CD14-positive monocyte (primary cell): ENCODE measurements at regions not wholly inside any gene's neighbourhood (a gene's known extent, or its start where the extent isn't known, plus 50 kb on each side); places are given as distances from the start of the nearest gene placed in this dataset.

Experiments used
- DNase-seq, 3 donors: peaks; one replicate each; pipeline ENCODE4 v3.0.0-alpha.2; 2011 to 2022
- H2AFZ ChIP-seq: 2 replicates; pipeline ENCODE4 v1.6.0; 2012; ENCODE audit warnings: mild to moderate bottlenecking, low read depth, low read length, inconsistent platforms; ENCODE audit not compliant: insufficient read depth, poor library complexity, severe bottlenecking
- H3K27ac ChIP-seq, 2 donors: 1 replicate in 1 of 2; 2 replicates in 1 of 2; pipeline ENCODE4 v1.5.1; 2012 to 2013; ENCODE audit warnings: low read length in 2 of 2, control low read depth in 1 of 2, inconsistent platforms in 1 of 2, low read depth in 1 of 2, mild to moderate bottlenecking in 1 of 2
- H3K27me3 ChIP-seq, 2 donors: one replicate each; pipeline versions ENCODE4 v1.6.0 to v1.6.1; 2011 to 2013; ENCODE audit warnings: low read length in 2 of 2; ENCODE audit not compliant: control insufficient read depth in 2 of 2, insufficient read depth in 2 of 2
- H3K36me3 ChIP-seq, 2 donors: replicated peaks in 1 of 2; 1 replicate in 1 of 2; 2 replicates in 1 of 2; pipeline versions ENCODE4 v1.5.1 to v1.6.1; 2012 to 2013; ENCODE audit warnings: low read length in 2 of 2, control low read depth in 1 of 2, inconsistent platforms in 1 of 2, mild to moderate bottlenecking in 1 of 2; ENCODE audit not compliant: insufficient read depth in 2 of 2, control insufficient read depth in 1 of 2
- H3K4me1 ChIP-seq, 2 donors: 1 replicate in 1 of 2; 2 replicates in 1 of 2; pipeline versions ENCODE4 v1.5.1 to v1.6.1; 2012 to 2013; ENCODE audit warnings: low read length in 2 of 2, control low read depth in 1 of 2, inconsistent platforms in 1 of 2, mild to moderate bottlenecking in 1 of 2, moderate library complexity in 1 of 2; ENCODE audit not compliant: insufficient read depth in 2 of 2, control insufficient read depth in 1 of 2
- H3K4me2 ChIP-seq: replicated peaks from 2 replicates; pipeline ENCODE3; 2012; ENCODE audit warnings: low read length, moderate library complexity, mild to moderate bottlenecking; ENCODE audit not compliant: poor library complexity, severe bottlenecking; ENCODE audit errors: extremely low read depth
- H3K4me3 ChIP-seq, 3 experiments: fragments of 200-600 bp in 1 of 3; sonication (generic) in 1 of 3; replicated peaks in 1 of 3; 1 replicate in 2 of 3; 2 replicates in 1 of 3; pipeline ENCODE4 v1.5.1; 2011 to 2013; ENCODE audit warnings: low read length in 3 of 3, mild to moderate bottlenecking in 3 of 3, control low read depth in 2 of 3, low read depth in 2 of 3, inconsistent platforms in 1 of 3, moderate library complexity in 1 of 3
- H3K79me2 ChIP-seq: 2 replicates; pipeline ENCODE4 v1.6.0; 2012; ENCODE audit warnings: mild to moderate bottlenecking, control low read depth, inconsistent platforms, low read length, moderate library complexity; ENCODE audit not compliant: insufficient read depth
- H3K9ac ChIP-seq: 2 replicates; pipeline ENCODE4 v1.6.0; 2017; ENCODE audit warnings: low read length, mild to moderate bottlenecking; ENCODE audit not compliant: insufficient read depth, poor library complexity, severe bottlenecking
- H3K9me3 ChIP-seq, 2 donors: replicated peaks in 1 of 2; 1 replicate in 1 of 2; 2 replicates in 1 of 2; pipeline versions ENCODE4 v1.5.1 to v1.6.1; 2012 to 2013; ENCODE audit warnings: low read length in 2 of 2, control low read depth in 1 of 2; ENCODE audit not compliant: control insufficient read depth in 1 of 2, insufficient read depth in 1 of 2
- H4K20me1 ChIP-seq: 2 replicates; pipeline ENCODE4 v1.6.0; 2012; ENCODE audit warnings: mild to moderate bottlenecking, low read length, control low read depth, moderate library complexity; ENCODE audit not compliant: insufficient read depth
- H3K27ac Mint-ChIP-seq, 7 donors: one replicate each; pipeline ENCODE4 v1.8.0; 2020; ENCODE audit warnings: mild to moderate bottlenecking in 7 of 7, mixed read lengths in 7 of 7, moderate library complexity in 6 of 7, inconsistent platforms in 2 of 7
- H3K27me3 Mint-ChIP-seq, 3 donors: one replicate each; pipeline ENCODE4 v1.8.0; 2021 to 2022; ENCODE audit warnings: low read depth in 3 of 3, mild to moderate bottlenecking in 3 of 3, mixed read lengths in 3 of 3, moderate library complexity in 3 of 3, inconsistent platforms in 1 of 3
- H3K36me3 Mint-ChIP-seq, 2 donors: one replicate each; pipeline ENCODE4 v1.8.0; 2020; ENCODE audit warnings: mixed read lengths in 2 of 2, inconsistent platforms in 1 of 2, mild to moderate bottlenecking in 1 of 2
- H3K4me1 Mint-ChIP-seq: one replicate; pipeline ENCODE4 v1.8.0; 2020; ENCODE audit warnings: mild to moderate bottlenecking, mixed read lengths
- H3K4me3 Mint-ChIP-seq, 2 donors: one replicate each; pipeline ENCODE4 v1.8.0; 2020; ENCODE audit warnings: mild to moderate bottlenecking in 2 of 2, mixed read lengths in 2 of 2, moderate library complexity in 1 of 2
- H3K9me3 Mint-ChIP-seq, 7 donors: one replicate each; pipeline ENCODE4 v1.8.0; 2020 to 2022; ENCODE audit warnings: mixed read lengths in 7 of 7, mild to moderate bottlenecking in 6 of 7, moderate library complexity in 6 of 7, inconsistent platforms in 2 of 7
- CTCF ChIP-seq: fragments of 200-600 bp; IDR thresholded peaks from one replicate; pipeline ENCODE4 v1.8.0; 2022; ENCODE audit warnings: antibody characterized with exemption, mild to moderate bottlenecking
- WGBS: methylation state at CpG from one replicate; pipeline ENCODE4 v1.1.5; 2013; ENCODE audit warnings: missing lambda C conversion rate; ENCODE audit not compliant: insufficient coverage; 5-methylcytosine and 5-hydroxymethylcytosine counted together
- intact Hi-C, 2 donors: fragments of 100-400 bp; cut with micrococcal nuclease; formaldehyde crosslinking; loops; one replicate each; pipeline versions ENCODE4 v1.15.0 to v1.15.1; 2023

- peak; percentile 85 for TF ChIP-seq CTCF
- Mint-ChIP-seq H3K27me3 (peaks cover 0 to 2% (median 2%) of the 10 kb centered on the region in 3 donors), H3K4me3 (no peak overlapping the region), H3K27ac (no peak overlapping the region), H3K9me3 (peaks cover 0 to 5% (median 2%) of the 10 kb centered on the region in 7 donors), H3K4me1 (peaks cover 13% of the 10 kb centered on the region), H3K36me3 (no peaks in the 10 kb centered on the region)
- Histone ChIP-seq H3K4me2 (peak overlapping the region; percentile 28), H3K9ac (no peak overlapping the region), H3K4me3 (no peak overlapping the region), H2AFZ (no peak overlapping the region), H3K27me3 (no peaks in the 10 kb centered on the region), H3K36me3 (no peaks in the 10 kb centered on the region), H4K20me1 (no peaks in the 10 kb centered on the region), H3K4me1 (peaks cover 7 to 10% of the 10 kb centered on the region in 2 donors), H3K27ac (no peak overlapping the region), H3K79me2 (no peaks in the 10 kb centered on the region), H3K9me3 (no peaks in the 10 kb centered on the region)
- intact Hi-C loops, result loop anchor here in 1 of 2 donors (10.0 kb wide), 1 partner anchor 449 kb away; no protein-coding TSS in a partner anchor
- 60% methylated on average over 6 of the region's 8 CpGs for WGBS
- peak in 2 of 3 donors; percentile 24 to 30 for DNase-seq
Measured at GRCh38 chr6:151675746-151676459, 131.6 kb upstream of the ESR1 start.

- 72% methylated on average over 3 of the region's 7 CpGs for WGBS
Measured at GRCh38 chr6:151676460-151676945, 131.0 kb upstream of the ESR1 start.

More at GRCh38 chr6:151676460-151676945, 131.0 kb upstream of the ESR1 start:
- no peaks in the 10 kb centered on the region for H4K20me1 ChIP-seq
- Mint-ChIP-seq H3K27ac (no peak overlapping the region), H3K4me1 (peaks cover 19% of the 10 kb centered on the region), H3K9me3 (peaks cover 0 to 3% (median 2%) of the 10 kb centered on the region in 7 donors), H3K36me3 (no peaks in the 10 kb centered on the region), H3K4me3 (no peak overlapping the region), H3K27me3 (peaks cover 0 to 2% (median 2%) of the 10 kb centered on the region in 3 donors)
- no peak overlapping the region for H2AFZ ChIP-seq
- no peak overlapping the region for H3K27ac ChIP-seq
- no peaks in the 10 kb centered on the region for H3K9me3 ChIP-seq
- no peak overlapping the region for H3K4me3 ChIP-seq
- H3K36me3 ChIP-seq, result no peaks in the 10 kb centered on the region
- H3K4me2 ChIP-seq, result no peak overlapping the region
- no peaks in the 10 kb centered on the region for H3K79me2 ChIP-seq
- no peak for DNase-seq
- no peaks in the 10 kb centered on the region for H3K27me3 ChIP-seq
- intact Hi-C loops, result loop anchor here in 1 of 2 donors (10.0 kb wide), 1 partner anchor 448 kb away; no protein-coding TSS in a partner anchor
- H3K9ac ChIP-seq, result no peak overlapping the region
- peaks cover 13 to 16% of the 10 kb centered on the region in 2 donors for H3K4me1 ChIP-seq
- no peak for TF ChIP-seq CTCF
